WI38 (cell line): ENCODE measurements at regions not wholly inside any gene's neighbourhood (a gene's known extent, or its start where the extent isn't known, plus 50 kb on each side); places are given as distances from the start of the nearest gene placed in this dataset.

Experiments
- H3K4me3 ChIP-seq: 2 replicates; pipeline ENCODE4 v1.5.1; 2011; ENCODE audit warnings: low read depth, mild to moderate bottlenecking, control low read depth, low read length
- TF ChIP-seq, protein P1 (sequence below): IDR thresholded peaks from 2 replicates; pipeline ENCODE4 v1.5.1; 2012; ENCODE audit warnings: low read depth, mild to moderate bottlenecking, control low read depth, low read length

- no peak overlapping the region for H3K4me3 ChIP-seq
- TF ChIP-seq, protein P1, sequence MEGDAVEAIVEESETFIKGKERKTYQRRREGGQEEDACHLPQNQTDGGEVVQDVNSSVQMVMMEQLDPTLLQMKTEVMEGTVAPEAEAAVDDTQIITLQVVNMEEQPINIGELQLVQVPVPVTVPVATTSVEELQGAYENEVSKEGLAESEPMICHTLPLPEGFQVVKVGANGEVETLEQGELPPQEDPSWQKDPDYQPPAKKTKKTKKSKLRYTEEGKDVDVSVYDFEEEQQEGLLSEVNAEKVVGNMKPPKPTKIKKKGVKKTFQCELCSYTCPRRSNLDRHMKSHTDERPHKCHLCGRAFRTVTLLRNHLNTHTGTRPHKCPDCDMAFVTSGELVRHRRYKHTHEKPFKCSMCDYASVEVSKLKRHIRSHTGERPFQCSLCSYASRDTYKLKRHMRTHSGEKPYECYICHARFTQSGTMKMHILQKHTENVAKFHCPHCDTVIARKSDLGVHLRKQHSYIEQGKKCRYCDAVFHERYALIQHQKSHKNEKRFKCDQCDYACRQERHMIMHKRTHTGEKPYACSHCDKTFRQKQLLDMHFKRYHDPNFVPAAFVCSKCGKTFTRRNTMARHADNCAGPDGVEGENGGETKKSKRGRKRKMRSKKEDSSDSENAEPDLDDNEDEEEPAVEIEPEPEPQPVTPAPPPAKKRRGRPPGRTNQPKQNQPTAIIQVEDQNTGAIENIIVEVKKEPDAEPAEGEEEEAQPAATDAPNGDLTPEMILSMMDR: no peak
These were observed 55.4 kb upstream of the CAMK1G start for GRCh38 chr1:209527993-209528717.

DNA sequence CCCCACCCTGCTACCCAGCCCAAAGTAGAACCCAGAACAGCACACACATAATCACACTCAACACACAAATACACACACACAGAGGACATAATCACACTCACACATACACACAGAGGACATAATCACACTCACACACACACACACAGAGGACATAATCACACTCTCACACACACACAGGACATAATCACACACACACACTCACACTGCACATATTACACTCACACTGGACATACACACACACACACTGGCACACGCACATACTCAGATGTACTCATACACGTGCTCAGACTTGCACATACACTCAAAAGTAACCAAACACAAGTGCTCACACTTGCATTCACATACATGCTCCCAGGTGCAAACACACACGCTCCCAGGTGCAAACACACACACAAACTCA lies 54.3 kb upstream of the CAMK1G start:
- TF ChIP-seq, protein P1: no peak
- H3K4me3 ChIP-seq: no peak overlapping the region

GRCh38 chr1:209531006-209531405 lies 52.5 kb upstream of the CAMK1G start:
- TF ChIP-seq, protein P1: no peak
- no peak overlapping the region for H3K4me3 ChIP-seq

DNA sequence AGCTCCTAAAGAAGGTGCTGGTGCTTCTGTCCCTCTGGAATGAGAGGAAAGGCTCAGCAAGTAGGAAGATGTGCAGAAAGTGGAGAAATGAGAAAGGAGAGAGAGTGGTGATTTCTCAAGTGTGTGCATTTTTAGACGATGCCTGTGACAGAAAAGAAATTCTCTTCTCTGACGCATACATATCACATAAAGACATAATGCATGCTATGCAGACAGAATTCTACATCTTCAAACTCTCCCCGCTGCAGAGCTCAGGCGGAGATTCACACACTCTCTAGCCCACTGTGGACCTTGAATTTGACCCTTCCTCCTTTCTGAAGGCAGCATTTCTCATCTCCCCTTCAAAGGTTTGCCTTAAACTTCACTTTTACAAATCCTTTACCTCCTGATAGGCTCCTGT lies 52.0 kb upstream of the CAMK1G start:
- TF ChIP-seq, protein P1: no peak
- no peak overlapping the region for H3K4me3 ChIP-seq
